Fibroblast of lung (primary cell): ENCODE measurements at regions not wholly inside any gene's neighbourhood (a gene's known extent, or its start where the extent isn't known, plus 50 kb on each side); places are given as distances from the start of the nearest gene placed in this dataset.

Experiments used
- DNase-seq, 2 donors: peaks; one replicate each; pipeline versions ENCODE4 v3.0.0 to v3.0.0-alpha.2; 2010; ENCODE audit warnings: low read depth in 2 of 2
- H2AFZ ChIP-seq: 2 replicates; pipeline ENCODE4 v1.5.1; 2012; ENCODE audit warnings: low read length, control low read depth, inconsistent platforms
- H3K27ac ChIP-seq: 2 replicates; pipeline ENCODE4 v1.5.1; 2011; ENCODE audit warnings: low read length, control low read depth; ENCODE audit not compliant: insufficient read depth
- H3K27me3 ChIP-seq: 2 replicates; pipeline ENCODE4 v1.5.1; 2011; ENCODE audit warnings: mild to moderate bottlenecking, low read length; ENCODE audit not compliant: control insufficient read depth, insufficient read depth
- H3K36me3 ChIP-seq: 2 replicates; pipeline ENCODE4 v1.5.1; 2011; ENCODE audit warnings: low read length; ENCODE audit not compliant: control insufficient read depth, insufficient read depth
- H3K4me1 ChIP-seq: 2 replicates; pipeline ENCODE4 v1.5.1; 2011; ENCODE audit warnings: low read length; ENCODE audit not compliant: control insufficient read depth, insufficient read depth; ENCODE audit errors: extremely low read depth
- H3K4me2 ChIP-seq: 2 replicates; pipeline ENCODE4 v1.5.1; 2011; ENCODE audit warnings: low read length, control low read depth; ENCODE audit not compliant: insufficient read depth; ENCODE audit errors: extremely low read depth
- H3K4me3 ChIP-seq, 4 experiments: fragments of 200-600 bp in 1 of 4; sonication (generic) in 1 of 4; replicated peaks in 1 of 4; 2 replicates each; pipeline ENCODE4 v1.5.1; 2011 to 2016; ENCODE audit warnings: low read length in 4 of 4, low read depth in 3 of 4, mild to moderate bottlenecking in 3 of 4, control low read depth in 2 of 4, inconsistent platforms in 1 of 4, mixed read lengths in 1 of 4; ENCODE audit not compliant: insufficient read depth in 1 of 4; ENCODE audit errors: control extremely low read depth in 1 of 4
- H3K79me2 ChIP-seq: 2 replicates; pipeline ENCODE4 v1.5.1; 2012; ENCODE audit warnings: mild to moderate bottlenecking, low read length, inconsistent platforms; ENCODE audit not compliant: control insufficient read depth, insufficient read depth
- H3K9ac ChIP-seq: 2 replicates; pipeline ENCODE4 v1.5.1; 2011; ENCODE audit warnings: mild to moderate bottlenecking, low read length, control low read depth; ENCODE audit not compliant: insufficient read depth
- H3K9me3 ChIP-seq: 2 replicates; pipeline ENCODE4 v1.5.1; 2012; ENCODE audit warnings: low read depth, low read length; ENCODE audit not compliant: control insufficient read depth, insufficient read depth
- H4K20me1 ChIP-seq: 2 replicates; pipeline ENCODE4 v1.5.1; 2011; ENCODE audit warnings: low read length; ENCODE audit not compliant: control insufficient read depth, insufficient read depth; ENCODE audit errors: extremely low read depth
- EZH2 ChIP-seq: IDR thresholded peaks from 2 replicates; pipeline ENCODE4 v1.5.1; 2012; ENCODE audit warnings: low read length, control low read depth, mild to moderate bottlenecking; ENCODE audit errors: missing control alignments
- TF ChIP-seq, protein P1 (sequence below), 2 donors: IDR thresholded peaks in 1 of 2; conservative IDR thresholded peaks in 1 of 2; 1 replicate in 1 of 2; 2 replicates in 1 of 2; pipeline ENCODE4 v1.5.1; 2011 to 2012; ENCODE audit warnings: low read length in 2 of 2, control low read depth in 1 of 2, inconsistent platforms in 1 of 2, low read depth in 1 of 2, mild to moderate bottlenecking in 1 of 2

DNA sequence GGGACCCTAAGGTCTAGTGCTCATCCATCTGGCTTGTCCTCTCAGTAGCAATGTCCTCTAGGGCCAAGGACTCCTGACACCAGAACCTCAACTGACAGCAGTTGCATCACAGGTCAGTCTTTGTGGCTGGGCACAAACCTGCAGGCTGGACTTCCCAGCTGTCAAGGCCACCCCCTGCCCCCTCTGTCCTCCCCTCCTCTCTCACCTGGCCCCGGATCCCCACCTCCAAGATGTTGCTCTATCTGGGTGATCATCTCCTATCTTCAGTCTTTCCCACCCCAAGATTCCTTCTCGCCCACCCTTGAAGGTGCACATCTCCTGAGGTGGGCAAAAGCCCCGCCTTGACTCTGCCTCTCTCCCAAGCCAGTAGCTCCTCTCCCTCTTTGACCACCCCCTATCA is 131.8 kb upstream of the SRSF6 start:
- Histone ChIP-seq H4K20me1 (no peaks in the 10 kb centered on the region), H3K27ac (no peak overlapping the region), H3K4me1 (no peaks in the 10 kb centered on the region), H3K9me3 (no peaks in the 10 kb centered on the region), H3K36me3 (no peaks in the 10 kb centered on the region), H3K4me3 (no peak overlapping the region), H3K4me2 (no peak overlapping the region), H3K9ac (no peak overlapping the region), H2AFZ (no peak overlapping the region), H3K27me3 (no peaks in the 10 kb centered on the region), H3K79me2 (no peaks in the 10 kb centered on the region)
- no peak for TF ChIP-seq EZH2
- TF ChIP-seq, protein P1, sequence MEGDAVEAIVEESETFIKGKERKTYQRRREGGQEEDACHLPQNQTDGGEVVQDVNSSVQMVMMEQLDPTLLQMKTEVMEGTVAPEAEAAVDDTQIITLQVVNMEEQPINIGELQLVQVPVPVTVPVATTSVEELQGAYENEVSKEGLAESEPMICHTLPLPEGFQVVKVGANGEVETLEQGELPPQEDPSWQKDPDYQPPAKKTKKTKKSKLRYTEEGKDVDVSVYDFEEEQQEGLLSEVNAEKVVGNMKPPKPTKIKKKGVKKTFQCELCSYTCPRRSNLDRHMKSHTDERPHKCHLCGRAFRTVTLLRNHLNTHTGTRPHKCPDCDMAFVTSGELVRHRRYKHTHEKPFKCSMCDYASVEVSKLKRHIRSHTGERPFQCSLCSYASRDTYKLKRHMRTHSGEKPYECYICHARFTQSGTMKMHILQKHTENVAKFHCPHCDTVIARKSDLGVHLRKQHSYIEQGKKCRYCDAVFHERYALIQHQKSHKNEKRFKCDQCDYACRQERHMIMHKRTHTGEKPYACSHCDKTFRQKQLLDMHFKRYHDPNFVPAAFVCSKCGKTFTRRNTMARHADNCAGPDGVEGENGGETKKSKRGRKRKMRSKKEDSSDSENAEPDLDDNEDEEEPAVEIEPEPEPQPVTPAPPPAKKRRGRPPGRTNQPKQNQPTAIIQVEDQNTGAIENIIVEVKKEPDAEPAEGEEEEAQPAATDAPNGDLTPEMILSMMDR (conservative IDR thresholded peaks at IDR 0.05 in 1 of 2, IDR thresholded peaks at IDR 0.05 in 1 of 2; ENCODE audit: low read depth in 1 of 2, low read length in 2 of 2), result no peak
- DNase-seq, result no peak

DNA sequence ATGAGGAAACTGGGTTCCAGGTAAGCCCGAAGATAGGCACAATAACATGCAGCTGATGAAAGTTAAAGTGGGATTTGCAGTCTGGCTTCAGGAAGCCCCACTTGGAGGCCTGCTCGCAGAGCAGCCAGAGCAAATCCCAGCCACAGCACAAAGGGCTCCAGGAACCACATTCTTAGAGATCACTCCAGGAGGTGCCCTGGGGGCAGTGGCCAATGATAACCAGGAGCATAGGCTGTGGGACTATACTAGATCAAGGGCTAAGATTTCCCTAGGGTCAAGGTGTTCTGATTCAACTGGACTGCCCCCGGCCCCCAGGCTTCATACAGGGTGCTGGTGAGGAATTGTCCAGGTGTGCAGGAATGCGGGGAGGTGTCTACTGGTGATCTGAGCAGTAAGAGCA is 133.9 kb upstream of the PTPRT start:
- Histone ChIP-seq H4K20me1 (no peaks in the 10 kb centered on the region), H3K4me1 (no peaks in the 10 kb centered on the region)
- TF ChIP-seq, protein P1 (conservative IDR thresholded peaks at IDR 0.05 in 1 of 2, IDR thresholded peaks at IDR 0.05 in 1 of 2; ENCODE audit: low read depth in 1 of 2, low read length in 2 of 2), result no peak
- TF ChIP-seq EZH2, result no peak

DNA sequence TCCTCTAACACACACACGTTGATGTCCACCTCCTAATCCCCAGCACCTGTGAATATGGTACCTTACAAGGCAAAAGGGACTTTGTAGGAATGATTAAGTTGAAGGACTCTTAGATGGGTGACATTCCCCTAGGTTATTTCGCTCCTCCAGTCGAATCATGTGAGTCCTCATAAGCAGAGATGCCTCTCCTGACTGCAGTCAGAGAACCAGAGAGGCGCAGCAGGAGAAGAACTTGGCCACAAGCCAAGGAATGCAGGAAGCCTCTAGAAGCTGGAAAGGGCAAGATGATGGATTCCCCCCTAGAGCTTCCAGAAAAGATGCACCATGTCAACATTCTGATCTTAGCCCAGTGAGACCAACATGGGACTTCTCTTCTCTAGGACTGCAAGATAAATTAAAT is 133.1 kb upstream of the PTPRT start:
- no peak for TF ChIP-seq EZH2
- TF ChIP-seq, protein P1 (conservative IDR thresholded peaks at IDR 0.05 in 1 of 2, IDR thresholded peaks at IDR 0.05 in 1 of 2; ENCODE audit: low read depth in 1 of 2, low read length in 2 of 2), result no peak
- no peaks in the 10 kb centered on the region for H3K36me3 ChIP-seq
- no peak overlapping the region for H3K4me3 ChIP-seq
- H3K4me1 ChIP-seq, result no peaks in the 10 kb centered on the region
- H3K27me3 ChIP-seq, result no peaks in the 10 kb centered on the region
- no peaks in the 10 kb centered on the region for H3K79me2 ChIP-seq
- H3K4me2 ChIP-seq, result no peak overlapping the region
- H2AFZ ChIP-seq, result no peak overlapping the region
- no peaks in the 10 kb centered on the region for H3K9me3 ChIP-seq
- no peak for DNase-seq
- H4K20me1 ChIP-seq, result no peaks in the 10 kb centered on the region
- H3K27ac ChIP-seq, result no peak overlapping the region
- no peak overlapping the region for H3K9ac ChIP-seq

More for the DNA sequence above, 133.9 kb upstream of the PTPRT start:
- H3K4me2 ChIP-seq, result no peak overlapping the region
- no peaks in the 10 kb centered on the region for H3K27me3 ChIP-seq
- no peak overlapping the region for H2AFZ ChIP-seq
- H3K27ac ChIP-seq, result no peak overlapping the region
- H3K36me3 ChIP-seq, result no peaks in the 10 kb centered on the region
- H3K4me3 ChIP-seq, result no peak overlapping the region
- no peak overlapping the region for H3K9ac ChIP-seq
- H3K79me2 ChIP-seq, result no peaks in the 10 kb centered on the region
- DNase-seq, result no peak
- H3K9me3 ChIP-seq, result no peaks in the 10 kb centered on the region
